Esophagus (tissue), 2 donors: ENCODE measurements at regions not wholly inside any gene's neighbourhood (a gene's known extent, or its start where the extent isn't known, plus 50 kb on each side); places are given as distances from the start of the nearest gene placed in this dataset.

Experiments
- H3K27ac ChIP-seq, 2 donors: one replicate each; pipeline ENCODE4 v1.5.1; 2013; ENCODE audit warnings: low read depth in 2 of 2, mild to moderate bottlenecking in 2 of 2, inconsistent platforms in 1 of 2, low read length in 1 of 2, moderate library complexity in 1 of 2
- H3K27me3 ChIP-seq, 2 donors: one replicate each; pipeline ENCODE4 v1.6.1; 2013; ENCODE audit warnings: low read length in 2 of 2, control low read depth in 1 of 2, mild to moderate bottlenecking in 1 of 2; ENCODE audit not compliant: insufficient read depth in 2 of 2, control insufficient read depth in 1 of 2
- H3K36me3 ChIP-seq, 2 donors: one replicate each; pipeline ENCODE4 v1.6.1; 2013; ENCODE audit warnings: low read length in 1 of 2; ENCODE audit not compliant: control insufficient read depth in 2 of 2, insufficient read depth in 2 of 2
- H3K4me1 ChIP-seq, 2 donors: one replicate each; pipeline ENCODE4 v1.6.1; 2013; ENCODE audit warnings: low read length in 1 of 2; ENCODE audit not compliant: control insufficient read depth in 2 of 2, insufficient read depth in 2 of 2
- H3K4me3 ChIP-seq, 2 donors: one replicate each; pipeline ENCODE4 v1.5.1; 2013; ENCODE audit warnings: low read length in 2 of 2, mild to moderate bottlenecking in 2 of 2, low read depth in 1 of 2, moderate library complexity in 1 of 2
- H3K9me3 ChIP-seq, 2 donors: one replicate each; pipeline ENCODE4 v1.6.1; 2013; ENCODE audit warnings: mild to moderate bottlenecking in 2 of 2, low read depth in 1 of 2, low read length in 1 of 2, moderate library complexity in 1 of 2; ENCODE audit not compliant: control insufficient read depth in 2 of 2, insufficient read depth in 1 of 2
- WGBS, 2 donors: extraction: QIAGEN DNeasy Blood & Tissue Kit; methylation state at CpG; one replicate each; pipeline ENCODE4 v1.1.7; 2013; 5-methylcytosine and 5-hydroxymethylcytosine counted together
- donor health status: healthy with polysubstance abuse.
- donor health status: Bipolar disorder and iron deficiency.

DNA sequence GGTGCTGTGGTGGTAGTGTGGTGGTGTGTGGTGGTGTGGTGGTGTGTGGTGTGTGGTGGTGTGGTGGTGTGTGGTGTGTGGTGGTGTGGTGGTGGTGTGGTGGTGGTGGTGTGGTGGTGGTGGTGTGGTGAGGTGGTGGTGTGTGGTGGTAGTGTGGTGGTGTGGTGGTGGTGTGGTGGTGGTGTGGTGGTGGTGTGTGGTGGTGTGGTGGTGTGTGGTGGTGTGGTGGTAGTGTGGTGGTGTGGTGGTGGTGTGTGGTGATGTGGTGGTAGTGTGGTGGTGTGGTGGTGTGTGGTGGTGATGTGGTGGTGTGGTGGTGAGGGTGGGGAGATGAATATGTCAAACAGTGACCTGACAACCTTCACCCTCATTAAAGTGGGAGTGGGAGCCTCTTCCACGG lies 55.6 kb upstream of the DLGAP1 start:
- no peak overlapping the region for H3K4me3 ChIP-seq
- 89 to 96% methylated on average over 1 of the region's 1 CpG for WGBS, 2 donors

DNA sequence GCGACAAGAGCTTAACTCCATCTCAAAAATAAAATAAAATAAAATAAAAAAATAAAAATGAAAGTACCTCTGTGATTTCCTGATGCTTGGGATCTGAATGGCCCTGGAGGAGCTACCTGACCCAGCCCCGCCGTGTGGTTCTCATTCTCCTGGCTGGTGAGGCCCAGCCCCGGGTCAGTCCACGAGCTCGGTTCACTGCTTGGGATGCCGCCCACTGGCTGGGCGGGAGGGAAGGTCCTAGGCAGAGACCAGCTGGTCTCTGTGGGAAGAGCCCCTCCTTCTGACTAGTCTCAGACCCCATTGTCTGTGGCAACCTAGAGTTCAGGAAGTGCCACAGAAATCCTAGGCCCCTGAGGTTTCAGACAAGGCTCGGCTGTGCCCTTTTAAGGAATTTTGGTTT lies 55.1 kb upstream of the DLGAP1 start:
- Histone ChIP-seq H3K9me3 (peaks cover 0 to 6% of the 10 kb centered on the region in 2 donors), H3K27ac (no peak overlapping the region), H3K4me1 (no peaks in the 10 kb centered on the region), H3K27me3 (no peaks in the 10 kb centered on the region), H3K4me3 (no peak overlapping the region), H3K36me3 (no peaks in the 10 kb centered on the region)
- WGBS, 2 donors = 93 to 94% methylated on average over 9 of the region's 9 CpGs

More for the DNA sequence above, 55.6 kb upstream of the DLGAP1 start:
- no peaks in the 10 kb centered on the region for H3K36me3 ChIP-seq
- no peak overlapping the region for H3K27ac ChIP-seq
- no peaks in the 10 kb centered on the region for H3K4me1 ChIP-seq
- peaks cover 0 to 6% of the 10 kb centered on the region in 2 donors for H3K9me3 ChIP-seq
- no peaks in the 10 kb centered on the region for H3K27me3 ChIP-seq
